ENCODE measurements at regions not wholly inside any gene's neighbourhood (a gene's known extent, or its start where the extent isn't known, plus 50 kb on each side); places are given as distances from the start of the nearest gene placed in this dataset.

DNA sequence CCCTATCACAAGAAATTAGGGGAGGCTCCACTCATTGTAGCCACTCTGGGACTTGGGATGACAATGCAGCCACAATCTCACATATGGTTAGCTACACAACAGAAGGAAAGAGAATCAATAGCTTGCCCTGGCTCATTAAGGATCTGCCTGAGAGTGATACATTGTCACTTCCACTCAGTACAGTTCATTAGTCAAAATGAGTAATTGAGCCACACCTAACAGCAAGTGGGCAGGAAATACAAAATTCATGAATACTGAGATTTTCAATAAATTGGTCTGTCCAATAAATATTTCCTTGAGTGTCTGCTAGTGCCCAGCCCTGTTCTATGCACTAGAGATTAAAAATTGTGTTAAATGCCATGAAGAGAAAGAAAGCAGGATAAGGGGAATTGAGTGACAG lies 231.3 kb upstream of the NR4A3 start (continued):
- TF ChIP-seq, protein P1, sequence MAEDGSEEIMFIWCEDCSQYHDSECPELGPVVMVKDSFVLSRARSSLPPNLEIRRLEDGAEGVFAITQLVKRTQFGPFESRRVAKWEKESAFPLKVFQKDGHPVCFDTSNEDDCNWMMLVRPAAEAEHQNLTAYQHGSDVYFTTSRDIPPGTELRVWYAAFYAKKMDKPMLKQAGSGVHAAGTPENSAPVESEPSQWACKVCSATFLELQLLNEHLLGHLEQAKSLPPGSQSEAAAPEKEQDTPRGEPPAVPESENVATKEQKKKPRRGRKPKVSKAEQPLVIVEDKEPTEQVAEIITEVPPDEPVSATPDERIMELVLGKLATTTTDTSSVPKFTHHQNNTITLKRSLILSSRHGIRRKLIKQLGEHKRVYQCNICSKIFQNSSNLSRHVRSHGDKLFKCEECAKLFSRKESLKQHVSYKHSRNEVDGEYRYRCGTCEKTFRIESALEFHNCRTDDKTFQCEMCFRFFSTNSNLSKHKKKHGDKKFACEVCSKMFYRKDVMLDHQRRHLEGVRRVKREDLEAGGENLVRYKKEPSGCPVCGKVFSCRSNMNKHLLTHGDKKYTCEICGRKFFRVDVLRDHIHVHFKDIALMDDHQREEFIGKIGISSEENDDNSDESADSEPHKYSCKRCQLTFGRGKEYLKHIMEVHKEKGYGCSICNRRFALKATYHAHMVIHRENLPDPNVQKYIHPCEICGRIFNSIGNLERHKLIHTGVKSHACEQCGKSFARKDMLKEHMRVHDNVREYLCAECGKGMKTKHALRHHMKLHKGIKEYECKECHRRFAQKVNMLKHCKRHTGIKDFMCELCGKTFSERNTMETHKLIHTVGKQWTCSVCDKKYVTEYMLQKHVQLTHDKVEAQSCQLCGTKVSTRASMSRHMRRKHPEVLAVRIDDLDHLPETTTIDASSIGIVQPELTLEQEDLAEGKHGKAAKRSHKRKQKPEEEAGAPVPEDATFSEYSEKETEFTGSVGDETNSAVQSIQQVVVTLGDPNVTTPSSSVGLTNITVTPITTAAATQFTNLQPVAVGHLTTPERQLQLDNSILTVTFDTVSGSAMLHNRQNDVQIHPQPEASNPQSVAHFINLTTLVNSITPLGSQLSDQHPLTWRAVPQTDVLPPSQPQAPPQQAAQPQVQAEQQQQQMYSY (CRISPR knock-in tag; IDR thresholded peaks at IDR 0.05) = no peak
- TF ChIP-seq JUN (CRISPR knock-in tag; IDR thresholded peaks at IDR 0.05) (no peak), RORB (CRISPR knock-in tag; IDR thresholded peaks at IDR 0.05) (no peak), TEAD4 (CRISPR knock-in tag; IDR thresholded peaks at IDR 0.05) (no peak), KAT7 (CRISPR knock-in tag; IDR thresholded peaks at IDR 0.05; ENCODE audit: borderline replicate concordance) (no peak)

DNA sequence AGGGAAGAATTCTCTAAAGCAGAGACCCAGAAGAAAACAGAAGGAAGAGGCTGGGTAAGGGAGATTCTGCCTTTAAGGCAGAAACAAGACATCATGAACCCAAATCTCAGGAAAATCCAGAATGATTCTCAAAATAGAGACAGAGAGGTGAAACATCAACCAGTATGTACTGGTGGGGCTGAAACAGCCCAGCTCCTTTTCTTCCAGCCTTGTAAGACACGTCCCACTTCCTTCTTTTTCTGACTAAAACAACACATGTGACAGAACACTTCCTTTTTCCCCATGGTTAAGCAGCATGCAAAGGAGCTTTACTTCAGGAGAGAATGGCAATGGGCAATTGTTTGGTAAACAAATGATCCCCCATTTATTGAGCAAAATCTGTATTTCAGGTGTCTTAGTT lies 230.8 kb upstream of the NR4A3 start:
- H3K27ac Mint-ChIP-seq = no peak overlapping the region
- ChIA-PET POLR2A (no interaction called here), CTCF (no interaction called here)
- no peaks in the 10 kb centered on the region for H3K27me3 Mint-ChIP-seq (ENCODE audit: low read depth)
- no peak for DNase-seq (ENCODE audit: low spot score)
- H3K36me3 Mint-ChIP-seq = no peaks in the 10 kb centered on the region
- ATAC-seq = no peak
- TF ChIP-seq, protein P2, sequence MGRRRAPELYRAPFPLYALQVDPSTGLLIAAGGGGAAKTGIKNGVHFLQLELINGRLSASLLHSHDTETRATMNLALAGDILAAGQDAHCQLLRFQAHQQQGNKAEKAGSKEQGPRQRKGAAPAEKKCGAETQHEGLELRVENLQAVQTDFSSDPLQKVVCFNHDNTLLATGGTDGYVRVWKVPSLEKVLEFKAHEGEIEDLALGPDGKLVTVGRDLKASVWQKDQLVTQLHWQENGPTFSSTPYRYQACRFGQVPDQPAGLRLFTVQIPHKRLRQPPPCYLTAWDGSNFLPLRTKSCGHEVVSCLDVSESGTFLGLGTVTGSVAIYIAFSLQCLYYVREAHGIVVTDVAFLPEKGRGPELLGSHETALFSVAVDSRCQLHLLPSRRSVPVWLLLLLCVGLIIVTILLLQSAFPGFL (CRISPR knock-in tag; IDR thresholded peaks at IDR 0.05; ENCODE audit: borderline replicate concordance) = no peak
- TF ChIP-seq MXD4 (CRISPR knock-in tag; IDR thresholded peaks at IDR 0.05; ENCODE audit: borderline replicate concordance) (no peak), RELA (CRISPR knock-in tag; IDR thresholded peaks at IDR 0.05; ENCODE audit: borderline replicate concordance) (no peak), IRF2 (CRISPR knock-in tag; IDR thresholded peaks at IDR 0.05; ENCODE audit: borderline replicate concordance, low read depth) (no peak), ZNF138 (CRISPR knock-in tag; conservative IDR thresholded peaks at IDR 0.05) (no peak), ZBTB21 (CRISPR knock-in tag; IDR thresholded peaks at IDR 0.05; ENCODE audit: borderline replicate concordance) (no peak), JUN (CRISPR knock-in tag; IDR thresholded peaks at IDR 0.05) (no peak), PRRX2 (CRISPR knock-in tag; IDR thresholded peaks at IDR 0.05) (no peak), NFE2L1 (CRISPR knock-in tag; IDR thresholded peaks at IDR 0.05) (no peak)
- TF ChIP-seq, protein P3, sequence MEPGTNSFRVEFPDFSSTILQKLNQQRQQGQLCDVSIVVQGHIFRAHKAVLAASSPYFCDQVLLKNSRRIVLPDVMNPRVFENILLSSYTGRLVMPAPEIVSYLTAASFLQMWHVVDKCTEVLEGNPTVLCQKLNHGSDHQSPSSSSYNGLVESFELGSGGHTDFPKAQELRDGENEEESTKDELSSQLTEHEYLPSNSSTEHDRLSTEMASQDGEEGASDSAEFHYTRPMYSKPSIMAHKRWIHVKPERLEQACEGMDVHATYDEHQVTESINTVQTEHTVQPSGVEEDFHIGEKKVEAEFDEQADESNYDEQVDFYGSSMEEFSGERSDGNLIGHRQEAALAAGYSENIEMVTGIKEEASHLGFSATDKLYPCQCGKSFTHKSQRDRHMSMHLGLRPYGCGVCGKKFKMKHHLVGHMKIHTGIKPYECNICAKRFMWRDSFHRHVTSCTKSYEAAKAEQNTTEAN (CRISPR knock-in tag; IDR thresholded peaks at IDR 0.05) = no peak
- TF ChIP-seq, protein P4, sequence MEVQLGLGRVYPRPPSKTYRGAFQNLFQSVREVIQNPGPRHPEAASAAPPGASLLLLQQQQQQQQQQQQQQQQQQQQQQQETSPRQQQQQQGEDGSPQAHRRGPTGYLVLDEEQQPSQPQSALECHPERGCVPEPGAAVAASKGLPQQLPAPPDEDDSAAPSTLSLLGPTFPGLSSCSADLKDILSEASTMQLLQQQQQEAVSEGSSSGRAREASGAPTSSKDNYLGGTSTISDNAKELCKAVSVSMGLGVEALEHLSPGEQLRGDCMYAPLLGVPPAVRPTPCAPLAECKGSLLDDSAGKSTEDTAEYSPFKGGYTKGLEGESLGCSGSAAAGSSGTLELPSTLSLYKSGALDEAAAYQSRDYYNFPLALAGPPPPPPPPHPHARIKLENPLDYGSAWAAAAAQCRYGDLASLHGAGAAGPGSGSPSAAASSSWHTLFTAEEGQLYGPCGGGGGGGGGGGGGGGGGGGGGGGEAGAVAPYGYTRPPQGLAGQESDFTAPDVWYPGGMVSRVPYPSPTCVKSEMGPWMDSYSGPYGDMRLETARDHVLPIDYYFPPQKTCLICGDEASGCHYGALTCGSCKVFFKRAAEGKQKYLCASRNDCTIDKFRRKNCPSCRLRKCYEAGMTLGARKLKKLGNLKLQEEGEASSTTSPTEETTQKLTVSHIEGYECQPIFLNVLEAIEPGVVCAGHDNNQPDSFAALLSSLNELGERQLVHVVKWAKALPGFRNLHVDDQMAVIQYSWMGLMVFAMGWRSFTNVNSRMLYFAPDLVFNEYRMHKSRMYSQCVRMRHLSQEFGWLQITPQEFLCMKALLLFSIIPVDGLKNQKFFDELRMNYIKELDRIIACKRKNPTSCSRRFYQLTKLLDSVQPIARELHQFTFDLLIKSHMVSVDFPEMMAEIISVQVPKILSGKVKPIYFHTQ (CRISPR knock-in tag; IDR thresholded peaks at IDR 0.05) = no peak
- TF ChIP-seq, protein P5, sequence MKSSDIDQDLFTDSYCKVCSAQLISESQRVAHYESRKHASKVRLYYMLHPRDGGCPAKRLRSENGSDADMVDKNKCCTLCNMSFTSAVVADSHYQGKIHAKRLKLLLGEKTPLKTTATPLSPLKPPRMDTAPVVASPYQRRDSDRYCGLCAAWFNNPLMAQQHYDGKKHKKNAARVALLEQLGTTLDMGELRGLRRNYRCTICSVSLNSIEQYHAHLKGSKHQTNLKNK (CRISPR knock-in tag; IDR thresholded peaks at IDR 0.05) = no peak
- peaks cover 12% of the 10 kb centered on the region for H3K9me3 Mint-ChIP-seq
- H3K4me3 Mint-ChIP-seq = no peak overlapping the region
- H3K4me1 Mint-ChIP-seq = no peaks in the 10 kb centered on the region

Measured in WTC11 (cell line).